Nucleus accumbens (tissue), 56 donors: ENCODE measurements at regions not wholly inside any gene's neighbourhood (a gene's known extent, or its start where the extent isn't known, plus 50 kb on each side); places are given as distances from the start of the nearest gene placed in this dataset.

Source experiments
- DNase-seq, 56 donors: peaks; one replicate each; lab custom pipeline; 2025; lab: John Stamatoyannopoulos, UW

- no peak for DNase-seq
These were observed 128.3 kb upstream of the CADM2 start for GRCh38 chr3:84830476-84830875.

GRCh38 chr3:84835366-84835765, 123.4 kb upstream of the CADM2 start:
- no peak for DNase-seq

- no peak for DNase-seq
These were observed 121.8 kb upstream of the CADM2 start for GRCh38 chr3:84836961-84837360.

GRCh38 chr3:84877092-84877491, 81.7 kb upstream of the CADM2 start:
- DNase-seq, result no peak

GRCh38 chr3:84881288-84881687, 77.5 kb upstream of the CADM2 start:
- DNase-seq, result no peak

GRCh38 chr3:84885199-84885882, 73.4 kb upstream of the CADM2 start:
- DNase-seq, result no peak

GRCh38 chr3:84891851-84892250, 66.9 kb upstream of the CADM2 start:
- no peak for DNase-seq

- no peak for DNase-seq
These were observed 65.6 kb upstream of the CADM2 start for GRCh38 chr3:84893211-84893610.

- no peak for DNase-seq
These were observed 54.6 kb upstream of the CADM2 start for GRCh38 chr3:84904212-84904611.

GRCh38 chr3:84904816-84905555, 53.8 kb upstream of the CADM2 start:
- peak in 8 of 56 donors; percentile 0 to 56 (median 14) for DNase-seq

- no peak for DNase-seq
These were observed 53.3 kb upstream of the CADM2 start for GRCh38 chr3:84905556-84905920.

GRCh38 chr3:84906065-84906464, 52.7 kb upstream of the CADM2 start:
- DNase-seq, result no peak
